Smooth muscle cell (in vitro differentiated cells): ENCODE measurements at regions not wholly inside any gene's neighbourhood (a gene's known extent, or its start where the extent isn't known, plus 50 kb on each side); places are given as distances from the start of the nearest gene placed in this dataset.

Source experiments
- DNase-seq: peaks from one replicate; lab custom pipeline; 2025; ENCODE audit not compliant: unreplicated experiment; lab: John Stamatoyannopoulos, UW
- H2AFZ ChIP-seq: fragments of 200-600 bp; sonication (generic); 2 replicates; pipeline ENCODE4 v1.6.0; 2016; ENCODE audit warnings: antibody characterized with exemption, low read depth, mild to moderate bottlenecking
- H3F3A ChIP-seq: fragments of 200-600 bp; sonication (generic); 2 replicates; pipeline ENCODE4 v1.6.0; 2017; ENCODE audit warnings: antibody characterized with exemption, low read depth
- H3K27ac ChIP-seq: fragments of 200-600 bp; sonication (generic); 2 replicates; pipeline ENCODE4 v1.5.1; 2016; ENCODE audit warnings: low read depth, mild to moderate bottlenecking
- H3K27me3 ChIP-seq: fragments of 200-600 bp; sonication (generic); 2 replicates; pipeline ENCODE4 v1.6.1; 2016; ENCODE audit warnings: low read depth, mild to moderate bottlenecking
- H3K36me3 ChIP-seq: fragments of 200-600 bp; sonication (generic); 2 replicates; pipeline ENCODE4 v1.5.1; 2016; ENCODE audit warnings: low read depth
- H3K4me1 ChIP-seq: fragments of 200-600 bp; sonication (generic); 2 replicates; pipeline ENCODE4 v1.5.1; 2016; ENCODE audit warnings: low read depth
- H3K4me2 ChIP-seq: fragments of 200-600 bp; sonication (generic); 2 replicates; pipeline ENCODE4 v1.6.0; 2016; ENCODE audit warnings: mild to moderate bottlenecking
- H3K4me3 ChIP-seq: fragments of 200-600 bp; sonication (generic); 2 replicates; pipeline ENCODE4 v1.5.1; 2016; ENCODE audit warnings: mild to moderate bottlenecking
- H3K79me2 ChIP-seq: fragments of 200-600 bp; sonication (generic); 2 replicates; pipeline ENCODE4 v1.6.0; 2016; ENCODE audit warnings: low read depth, mild to moderate bottlenecking
- H3K9ac ChIP-seq: fragments of 200-600 bp; sonication (generic); 2 replicates; pipeline ENCODE4 v1.6.0; 2016; ENCODE audit warnings: low read depth
- H3K9me3 ChIP-seq: fragments of 200-600 bp; sonication (generic); replicated peaks from 2 replicates; pipeline ENCODE4 v1.5.1; 2016; ENCODE audit warnings: low read depth
- H4K20me1 ChIP-seq: fragments of 200-600 bp; sonication (generic); 2 replicates; pipeline ENCODE4 v1.6.0; 2016; ENCODE audit warnings: low read depth
- WGBS: methylation state at CpG from one replicate; pipeline ENCODE4 v1.1.7; 2016; ENCODE audit warnings: low lambda C conversion rate; 5-methylcytosine and 5-hydroxymethylcytosine counted together
- TF ChIP-seq, protein P1 (sequence below): fragments of 200-600 bp; sonication (generic); IDR thresholded peaks from 2 replicates; pipeline ENCODE4 v1.5.1; 2017; ENCODE audit warnings: borderline replicate concordance, mild to moderate bottlenecking, antibody characterized with exemption; ENCODE audit not compliant: insufficient read depth, poor library complexity, severe bottlenecking

- Histone ChIP-seq H3K4me3 (no peak overlapping the region), H3F3A (no peaks in the 10 kb centered on the region), H3K9me3 (no peaks in the 10 kb centered on the region), H2AFZ (no peak overlapping the region), H3K4me1 (peaks cover 6% of the 10 kb centered on the region), H3K27me3 (no peaks in the 10 kb centered on the region), H3K9ac (no peak overlapping the region), H4K20me1 (no peaks in the 10 kb centered on the region), H3K36me3 (no peaks in the 10 kb centered on the region), H3K27ac (no peak overlapping the region), H3K79me2 (no peaks in the 10 kb centered on the region), H3K4me2 (no peak overlapping the region)
- DNase-seq, result no peak
- WGBS, result 85% methylated on average over 6 of the region's 6 CpGs
- TF ChIP-seq, protein P1, sequence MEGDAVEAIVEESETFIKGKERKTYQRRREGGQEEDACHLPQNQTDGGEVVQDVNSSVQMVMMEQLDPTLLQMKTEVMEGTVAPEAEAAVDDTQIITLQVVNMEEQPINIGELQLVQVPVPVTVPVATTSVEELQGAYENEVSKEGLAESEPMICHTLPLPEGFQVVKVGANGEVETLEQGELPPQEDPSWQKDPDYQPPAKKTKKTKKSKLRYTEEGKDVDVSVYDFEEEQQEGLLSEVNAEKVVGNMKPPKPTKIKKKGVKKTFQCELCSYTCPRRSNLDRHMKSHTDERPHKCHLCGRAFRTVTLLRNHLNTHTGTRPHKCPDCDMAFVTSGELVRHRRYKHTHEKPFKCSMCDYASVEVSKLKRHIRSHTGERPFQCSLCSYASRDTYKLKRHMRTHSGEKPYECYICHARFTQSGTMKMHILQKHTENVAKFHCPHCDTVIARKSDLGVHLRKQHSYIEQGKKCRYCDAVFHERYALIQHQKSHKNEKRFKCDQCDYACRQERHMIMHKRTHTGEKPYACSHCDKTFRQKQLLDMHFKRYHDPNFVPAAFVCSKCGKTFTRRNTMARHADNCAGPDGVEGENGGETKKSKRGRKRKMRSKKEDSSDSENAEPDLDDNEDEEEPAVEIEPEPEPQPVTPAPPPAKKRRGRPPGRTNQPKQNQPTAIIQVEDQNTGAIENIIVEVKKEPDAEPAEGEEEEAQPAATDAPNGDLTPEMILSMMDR, result no peak
Observed at GRCh38 chr2:42895134-42895790, 102.9 kb upstream of the HAAO start.

DNA sequence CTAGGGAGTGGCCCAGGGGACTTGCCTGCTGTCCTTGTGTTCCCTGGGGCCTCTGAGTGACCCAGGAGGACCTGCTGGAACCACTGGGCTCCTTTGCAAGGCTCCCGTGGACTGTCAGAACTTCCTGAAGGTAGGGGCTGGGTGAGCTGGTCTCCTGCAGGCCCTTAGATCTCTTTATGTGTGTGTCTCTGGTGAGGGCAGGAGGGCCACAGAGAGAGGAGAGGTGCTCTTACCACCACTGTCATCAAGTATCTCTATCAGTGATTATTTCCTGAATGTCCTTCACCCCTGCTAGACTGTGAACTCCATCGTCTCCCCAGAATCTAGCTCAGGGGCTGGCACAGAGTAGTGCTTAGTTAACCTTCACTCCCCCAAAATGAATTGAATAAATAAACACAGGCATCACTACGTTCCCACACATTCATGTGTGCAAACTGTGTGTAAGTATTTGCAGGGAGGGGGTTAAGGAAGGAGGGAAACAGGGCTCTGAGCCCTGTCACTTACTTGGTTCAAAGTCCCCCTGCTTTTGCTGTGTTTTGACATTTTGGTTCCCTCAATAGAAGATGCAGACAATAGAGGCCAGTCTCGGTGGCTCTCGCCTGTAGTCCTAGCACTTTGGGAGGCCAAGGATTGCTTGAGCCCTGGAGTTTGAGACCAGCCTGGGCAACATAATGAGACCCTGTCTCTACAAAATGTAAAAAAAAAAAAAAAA lies 100.8 kb upstream of the HAAO start:
- Histone ChIP-seq H3K4me2 (no peak overlapping the region), H3F3A (no peaks in the 10 kb centered on the region), H3K79me2 (no peaks in the 10 kb centered on the region), H3K9me3 (no peaks in the 10 kb centered on the region), H3K36me3 (no peaks in the 10 kb centered on the region), H2AFZ (no peak overlapping the region), H4K20me1 (no peaks in the 10 kb centered on the region), H3K4me1 (peaks cover 6% of the 10 kb centered on the region), H3K27ac (no peak overlapping the region), H3K27me3 (no peaks in the 10 kb centered on the region), H3K4me3 (no peak overlapping the region), H3K9ac (no peak overlapping the region)
- TF ChIP-seq, protein P1, result no peak
- 90% methylated on average over 5 of the region's 5 CpGs for WGBS
- DNase-seq, result no peak

GRCh38 chr2:42890791-42891355 lies 98.5 kb upstream of the HAAO start:
- H3F3A ChIP-seq, result no peaks in the 10 kb centered on the region
- H3K4me2 ChIP-seq, result no peak overlapping the region
- DNase-seq, result no peak
- no peaks in the 10 kb centered on the region for H3K79me2 ChIP-seq
- TF ChIP-seq, protein P1, result no peak
- no peaks in the 10 kb centered on the region for H3K9me3 ChIP-seq
- H3K4me1 ChIP-seq, result peaks cover 6% of the 10 kb centered on the region
- WGBS, result 97% methylated on average over 9 of the region's 9 CpGs
- no peaks in the 10 kb centered on the region for H3K36me3 ChIP-seq
- no peaks in the 10 kb centered on the region for H4K20me1 ChIP-seq
- H2AFZ ChIP-seq, result no peak overlapping the region
- no peaks in the 10 kb centered on the region for H3K27me3 ChIP-seq
- H3K4me3 ChIP-seq, result no peak overlapping the region
- no peak overlapping the region for H3K9ac ChIP-seq
- no peak overlapping the region for H3K27ac ChIP-seq
